H9 (cell line): ENCODE measurements at regions not wholly inside any gene's neighbourhood (a gene's known extent, or its start where the extent isn't known, plus 50 kb on each side); places are given as distances from the start of the nearest gene placed in this dataset.

Experiments used
- DNase-seq: peaks from one replicate; pipeline ENCODE4 v3.0.0-alpha.2; 2017
- H2AFZ ChIP-seq: one replicate; pipeline ENCODE4 v1.6.1; 2013; ENCODE audit warnings: mild to moderate bottlenecking, low read length, control low read depth, moderate library complexity
- H2AK5ac ChIP-seq: 2 replicates; pipeline ENCODE4 v1.6.1; 2013; ENCODE audit warnings: low read length, control low read depth, mixed read lengths; ENCODE audit not compliant: insufficient read length
- H2BK120ac ChIP-seq: one replicate; pipeline ENCODE4 v1.6.1; 2013; ENCODE audit warnings: low read depth, mild to moderate bottlenecking, low read length, control low read depth, inconsistent platforms; ENCODE audit not compliant: poor library complexity, severe bottlenecking
- H2BK12ac ChIP-seq: 2 replicates; pipeline ENCODE4 v1.6.1; 2013; ENCODE audit warnings: low read length, control low read depth, mixed read lengths, low read depth; ENCODE audit not compliant: insufficient read length
- H2BK15ac ChIP-seq: 2 replicates; pipeline ENCODE4 v1.6.1; 2013; ENCODE audit warnings: low read depth, low read length, control low read depth
- H2BK20ac ChIP-seq: one replicate; pipeline ENCODE4 v1.6.1; 2013; ENCODE audit warnings: low read depth, mild to moderate bottlenecking, low read length, control low read depth, inconsistent platforms; ENCODE audit not compliant: poor library complexity, severe bottlenecking
- H2BK5ac ChIP-seq: 2 replicates; pipeline ENCODE4 v1.6.1; 2013; ENCODE audit warnings: low read length, control low read depth, mixed read lengths; ENCODE audit not compliant: insufficient read length
- H3K14ac ChIP-seq: 2 replicates; pipeline ENCODE4 v1.6.1; 2013; ENCODE audit warnings: low read length, control low read depth; ENCODE audit not compliant: insufficient read depth
- H3K18ac ChIP-seq: 2 replicates; pipeline ENCODE4 v1.6.1; 2013; ENCODE audit warnings: low read depth, mild to moderate bottlenecking, mixed read lengths, low read length, control low read depth; ENCODE audit not compliant: insufficient read length
- H3K23ac ChIP-seq: 2 replicates; pipeline ENCODE4 v1.6.1; 2013; ENCODE audit warnings: low read length, control low read depth, mixed read lengths, low read depth; ENCODE audit not compliant: insufficient read length
- H3K23me2 ChIP-seq: 2 replicates; pipeline ENCODE4 v1.6.1; 2013; ENCODE audit warnings: low read depth, mild to moderate bottlenecking, mixed read lengths, low read length, control low read depth; ENCODE audit not compliant: insufficient read length, poor library complexity, severe bottlenecking
- H3K27ac ChIP-seq: 2 replicates; pipeline ENCODE4 v1.5.1; 2013; ENCODE audit warnings: low read length, control low read depth, mixed read lengths, low read depth; ENCODE audit not compliant: insufficient read length
- H3K27me3 ChIP-seq: 2 replicates; pipeline ENCODE4 v1.6.1; 2013; ENCODE audit warnings: low read length, control low read depth, inconsistent platforms; ENCODE audit not compliant: insufficient read depth
- H3K4ac ChIP-seq: 2 replicates; pipeline ENCODE4 v1.6.1; 2013; ENCODE audit warnings: low read depth, mild to moderate bottlenecking, control low read depth, inconsistent platforms, low read length, moderate library complexity
- H3K4me1 ChIP-seq: 2 replicates; pipeline ENCODE4 v1.6.1; 2013; ENCODE audit warnings: low read length, control low read depth, inconsistent platforms; ENCODE audit not compliant: insufficient read depth
- H3K4me2 ChIP-seq: 2 replicates; pipeline ENCODE4 v1.6.1; 2013; ENCODE audit warnings: low read length, control low read depth, mixed read lengths; ENCODE audit not compliant: insufficient read length, insufficient read depth
- H3K56ac ChIP-seq: 2 replicates; pipeline ENCODE4 v1.6.1; 2013; ENCODE audit warnings: low read depth, mild to moderate bottlenecking, mixed read lengths, low read length, control low read depth; ENCODE audit not compliant: insufficient read length
- H3K79me1 ChIP-seq: 2 replicates; pipeline ENCODE4 v1.6.1; 2013; ENCODE audit warnings: low read depth, mild to moderate bottlenecking, moderate library complexity, low read length, control low read depth, inconsistent platforms; ENCODE audit not compliant: insufficient read depth, poor library complexity, severe bottlenecking
- H3K79me2 ChIP-seq: 2 replicates; pipeline ENCODE4 v1.6.1; 2013; ENCODE audit warnings: low read length, control low read depth, inconsistent platforms; ENCODE audit not compliant: insufficient read depth
- H3K9ac ChIP-seq: 2 replicates; pipeline ENCODE4 v1.6.1; 2013; ENCODE audit warnings: low read length, control low read depth, mixed read lengths; ENCODE audit not compliant: insufficient read length; ENCODE audit errors: extremely low read depth
- H3K9me3 ChIP-seq: one replicate; pipeline ENCODE4 v1.6.1; 2013; ENCODE audit warnings: low read depth, low read length, inconsistent platforms; ENCODE audit not compliant: control insufficient read depth
- H3T11ph ChIP-seq: one replicate; pipeline ENCODE4 v1.6.1; 2013; ENCODE audit warnings: mild to moderate bottlenecking, low read length, control low read depth, inconsistent platforms
- H4K20me1 ChIP-seq: one replicate; pipeline ENCODE4 v1.6.1; 2013; ENCODE audit not compliant: control insufficient read depth, insufficient read length, insufficient read depth
- H4K5ac ChIP-seq: 2 replicates; pipeline ENCODE4 v1.6.1; 2013; ENCODE audit warnings: low read depth, mild to moderate bottlenecking, mixed read lengths, low read length, control low read depth; ENCODE audit not compliant: insufficient read length
- H4K8ac ChIP-seq: replicated peaks from 2 replicates; pipeline ENCODE4 v1.6.1; 2013; ENCODE audit warnings: low read length, control low read depth, mixed read lengths, low read depth; ENCODE audit not compliant: insufficient read length
- H4K91ac ChIP-seq: 2 replicates; pipeline ENCODE4 v1.6.1; 2013; ENCODE audit warnings: low read depth, mild to moderate bottlenecking, moderate library complexity, mixed read lengths, low read length, control low read depth; ENCODE audit not compliant: insufficient read length
- H3K27ac Mint-ChIP-seq, 3 experiments: 2 replicates in 2 of 3; 3 replicates in 1 of 3; pipeline ENCODE4 v1.8.0; 2020 to 2021; ENCODE audit warnings: mixed read lengths in 3 of 3, mild to moderate bottlenecking in 1 of 3, moderate library complexity in 1 of 3
- H3K27me3 Mint-ChIP-seq: 2 replicates; pipeline ENCODE4 v1.8.0; 2021; ENCODE audit warnings: low read depth, mild to moderate bottlenecking, moderate library complexity, mixed read lengths
- H3K36me3 Mint-ChIP-seq, 3 experiments: 2 replicates in 2 of 3; 3 replicates in 1 of 3; pipeline ENCODE4 v1.8.0; 2020 to 2021; ENCODE audit warnings: low read depth in 3 of 3, mixed read lengths in 3 of 3; ENCODE audit not compliant: insufficient read depth in 1 of 3
- H3K4me1 Mint-ChIP-seq, 2 experiments: 2 replicates each; pipeline ENCODE4 v1.8.0; 2020; ENCODE audit warnings: mixed read lengths in 2 of 2
- H3K4me3 Mint-ChIP-seq, 2 experiments: 2 replicates in 1 of 2; 3 replicates in 1 of 2; pipeline ENCODE4 v1.8.0; 2020 to 2021; ENCODE audit warnings: mild to moderate bottlenecking in 2 of 2, mixed read lengths in 2 of 2, moderate library complexity in 1 of 2
- H3K9me3 Mint-ChIP-seq, 2 experiments: 2 replicates in 1 of 2; 3 replicates in 1 of 2; pipeline ENCODE4 v1.8.0; 2020; ENCODE audit warnings: mild to moderate bottlenecking in 2 of 2, mixed read lengths in 2 of 2, moderate library complexity in 1 of 2
- CTCF ChIP-seq: fragments of 200-600 bp; sonication (generic); conservative IDR thresholded peaks from 3 replicates; pipeline ENCODE4 v1.8.0; 2021; ENCODE audit warnings: antibody characterized with exemption, mild to moderate bottlenecking
- WGBS: extraction: QIAGEN DNeasy Blood & Tissue Kit; methylation state at CpG from one replicate; pipeline ENCODE4 v1.1.7; 2013; ENCODE audit warnings: missing lambda C conversion rate, low lambda C conversion rate, mixed read lengths; ENCODE audit not compliant: insufficient read length; ENCODE audit errors: extremely low coverage; 5-methylcytosine and 5-hydroxymethylcytosine counted together

DNA sequence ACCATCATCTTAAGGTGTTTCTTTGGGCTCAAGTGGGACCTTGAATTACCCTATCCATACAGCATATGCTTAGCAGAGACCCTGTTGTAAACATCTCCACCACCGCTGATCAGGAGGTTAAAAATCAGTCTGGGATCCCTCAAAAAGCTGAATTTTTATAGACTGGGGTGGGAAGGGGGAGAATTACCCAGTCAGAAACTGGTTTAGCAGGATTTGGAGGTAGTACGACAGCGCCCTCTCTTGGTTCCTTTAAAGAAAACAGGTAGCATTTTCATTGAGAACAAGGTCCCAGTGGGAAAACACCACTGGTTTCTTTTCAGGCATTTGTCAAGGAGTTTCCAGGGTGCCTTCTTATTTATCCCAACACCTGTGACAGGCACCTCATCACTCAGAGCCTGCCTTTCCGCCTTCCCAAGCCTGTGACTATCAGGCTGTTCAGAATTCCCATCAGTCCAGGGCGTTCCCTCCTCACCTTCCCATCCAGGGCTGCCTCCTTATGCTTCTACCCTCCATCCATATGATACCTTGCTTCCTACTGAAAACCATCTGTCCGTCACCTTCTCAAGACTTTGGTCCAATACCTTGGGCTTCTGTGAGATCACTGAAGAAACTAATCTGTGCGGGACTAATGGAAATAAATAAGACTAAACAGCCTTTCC lies 203.8 kb upstream of the RAI14 start:
- no peak for DNase-seq
- Histone ChIP-seq H2AFZ (no peak overlapping the region), H2BK15ac (no peak overlapping the region)

More for the DNA sequence above, 203.8 kb upstream of the RAI14 start:
- H3K4me1 ChIP-seq: no peaks in the 10 kb centered on the region
- no peak overlapping the region for H3K18ac ChIP-seq
- peaks cover 18 to 19% of the 10 kb centered on the region in 2 experiments for H3K4me1 Mint-ChIP-seq
- no peak overlapping the region for H4K8ac ChIP-seq
- H3K4ac ChIP-seq: no peak overlapping the region
- no peak overlapping the region for H3K4me3 Mint-ChIP-seq
- H3K56ac ChIP-seq: no peak overlapping the region
- no peak overlapping the region for H2BK120ac ChIP-seq
- H3K36me3 Mint-ChIP-seq: peaks cover 0 to 7% (median 5%) of the 10 kb centered on the region in 3 experiments; a peak in 2 of 7 replicates
- H3K9me3 Mint-ChIP-seq: peaks cover 0 to 6% of the 10 kb centered on the region in 2 experiments; a peak in 4 of 5 replicates
- peaks cover 1% of the 10 kb centered on the region; the same call in 1 of the 2 replicates for H3K27me3 Mint-ChIP-seq
- H2BK12ac ChIP-seq: no peak overlapping the region
- H3K23ac ChIP-seq: no peak overlapping the region
- WGBS: no CpG with 5 or more reads among the region's 7 CpGs
- no peaks in the 10 kb centered on the region for H3K9me3 ChIP-seq
- TF ChIP-seq CTCF: peak; percentile 88
- H3K23me2 ChIP-seq: no peaks in the 10 kb centered on the region
- no peak overlapping the region for H3K27ac Mint-ChIP-seq
- H2AK5ac ChIP-seq: no peak overlapping the region
- no peak overlapping the region for H4K91ac ChIP-seq
- no peak overlapping the region for H3T11ph ChIP-seq
- H3K14ac ChIP-seq: no peak overlapping the region
- no peaks in the 10 kb centered on the region for H4K20me1 ChIP-seq
- H4K5ac ChIP-seq: no peak overlapping the region
- no peaks in the 10 kb centered on the region for H3K27me3 ChIP-seq
- no peak overlapping the region for H3K4me2 ChIP-seq
- no peaks in the 10 kb centered on the region for H3K79me1 ChIP-seq
- H2BK5ac ChIP-seq: no peak overlapping the region
- no peak overlapping the region for H3K27ac ChIP-seq
- H2BK20ac ChIP-seq: no peak overlapping the region
- no peaks in the 10 kb centered on the region for H3K79me2 ChIP-seq
- no peak overlapping the region for H3K9ac ChIP-seq
